SK-N-DZ (cell line): ENCODE measurements at regions not wholly inside any gene's neighbourhood (a gene's known extent, or its start where the extent isn't known, plus 50 kb on each side); places are given as distances from the start of the nearest gene placed in this dataset.

ENCODE experiments used
- DNase-seq: peaks from one replicate; pipeline ENCODE4 v3.0.0-alpha.2; 2015; ENCODE audit warnings: low spot score

DNA sequence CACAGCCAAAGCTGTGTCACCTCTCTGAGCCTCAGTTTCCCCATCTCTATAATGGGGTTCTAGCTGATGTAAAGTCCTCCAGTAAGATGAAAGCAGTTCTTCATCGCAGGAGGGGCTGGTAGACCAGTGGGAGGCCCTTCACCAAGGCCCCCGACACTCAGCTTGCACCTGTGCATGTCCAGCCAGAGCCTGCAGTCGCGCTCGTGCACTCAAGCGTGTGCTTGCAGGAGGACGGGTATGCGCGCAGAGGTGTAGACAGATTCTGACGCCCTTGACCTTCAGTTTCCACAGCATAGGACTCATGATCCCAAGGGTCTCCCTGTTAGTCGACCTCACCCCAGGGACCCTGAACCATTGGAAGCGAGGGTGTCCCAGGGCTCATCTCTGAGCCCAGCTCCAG lies 633.7 kb downstream of the TBC1D22A start:
- DNase-seq = no peak

DNA sequence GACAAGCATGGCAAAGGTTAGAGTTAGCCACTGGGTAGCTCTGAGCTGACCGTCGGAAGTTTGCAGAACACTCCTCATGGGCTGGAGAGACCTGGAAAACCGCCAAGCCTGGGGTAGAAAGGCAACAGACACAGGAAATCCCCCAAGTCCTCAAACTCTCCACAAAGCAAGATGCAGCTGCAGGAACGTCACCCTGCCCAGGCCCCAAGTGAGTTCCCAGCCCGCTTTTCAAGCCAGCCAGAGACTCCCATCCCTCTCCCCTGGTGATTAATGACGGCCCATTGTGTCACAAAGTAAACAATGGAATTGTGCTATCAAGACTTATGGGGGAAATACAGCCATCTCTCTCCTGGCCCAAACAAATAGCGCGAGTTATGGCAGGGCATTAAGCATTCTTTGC lies 633.0 kb downstream of the TBC1D22A start:
- no peak for DNase-seq

- DNase-seq = no peak
These were observed 632.3 kb downstream of the TBC1D22A start for GRCh38 chr22:47394504-47395440.

DNA sequence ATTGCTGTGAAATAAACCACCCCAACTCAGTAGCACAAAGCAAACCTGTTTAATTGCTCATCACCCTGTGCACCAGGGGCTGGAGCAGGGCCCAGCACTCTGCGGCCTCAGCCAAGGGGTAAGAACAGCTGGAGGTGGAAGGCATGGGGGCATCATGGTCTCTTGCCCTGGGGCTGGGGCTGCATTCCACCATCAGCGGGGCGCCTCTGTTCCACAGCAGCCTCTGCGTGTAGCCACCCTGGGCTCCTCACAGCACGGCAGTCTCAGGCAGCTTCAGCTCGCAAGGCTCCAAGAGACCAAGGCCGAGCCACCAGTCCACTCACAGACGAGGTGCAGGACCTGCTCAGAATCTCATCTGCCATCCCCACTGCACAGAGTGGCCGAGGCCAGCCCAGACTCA lies 630.7 kb downstream of the TBC1D22A start:
- DNase-seq = no peak

DNA sequence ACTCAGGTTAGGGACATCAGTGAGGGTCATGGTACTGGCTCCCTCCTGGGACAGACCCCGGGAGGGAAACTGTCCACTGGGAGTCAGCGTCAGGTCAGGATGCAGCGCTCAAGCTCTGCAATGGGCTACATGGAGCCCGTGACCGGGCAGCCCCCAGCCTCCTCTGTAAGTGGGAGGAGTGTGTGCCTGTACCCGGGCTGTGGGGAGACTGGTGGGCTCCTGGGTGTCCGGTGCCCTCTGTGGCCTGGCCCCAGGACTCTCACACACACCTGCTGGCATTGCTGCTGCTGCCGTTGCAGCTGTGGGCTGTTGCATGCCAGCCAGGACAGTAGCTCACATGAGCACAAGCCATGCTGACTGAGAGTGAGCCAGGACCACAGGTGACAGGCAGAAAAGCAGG lies 630.3 kb downstream of the TBC1D22A start:
- no peak for DNase-seq

GRCh38 chr22:47392054-47392347 lies 629.6 kb downstream of the TBC1D22A start:
- no peak for DNase-seq

DNA sequence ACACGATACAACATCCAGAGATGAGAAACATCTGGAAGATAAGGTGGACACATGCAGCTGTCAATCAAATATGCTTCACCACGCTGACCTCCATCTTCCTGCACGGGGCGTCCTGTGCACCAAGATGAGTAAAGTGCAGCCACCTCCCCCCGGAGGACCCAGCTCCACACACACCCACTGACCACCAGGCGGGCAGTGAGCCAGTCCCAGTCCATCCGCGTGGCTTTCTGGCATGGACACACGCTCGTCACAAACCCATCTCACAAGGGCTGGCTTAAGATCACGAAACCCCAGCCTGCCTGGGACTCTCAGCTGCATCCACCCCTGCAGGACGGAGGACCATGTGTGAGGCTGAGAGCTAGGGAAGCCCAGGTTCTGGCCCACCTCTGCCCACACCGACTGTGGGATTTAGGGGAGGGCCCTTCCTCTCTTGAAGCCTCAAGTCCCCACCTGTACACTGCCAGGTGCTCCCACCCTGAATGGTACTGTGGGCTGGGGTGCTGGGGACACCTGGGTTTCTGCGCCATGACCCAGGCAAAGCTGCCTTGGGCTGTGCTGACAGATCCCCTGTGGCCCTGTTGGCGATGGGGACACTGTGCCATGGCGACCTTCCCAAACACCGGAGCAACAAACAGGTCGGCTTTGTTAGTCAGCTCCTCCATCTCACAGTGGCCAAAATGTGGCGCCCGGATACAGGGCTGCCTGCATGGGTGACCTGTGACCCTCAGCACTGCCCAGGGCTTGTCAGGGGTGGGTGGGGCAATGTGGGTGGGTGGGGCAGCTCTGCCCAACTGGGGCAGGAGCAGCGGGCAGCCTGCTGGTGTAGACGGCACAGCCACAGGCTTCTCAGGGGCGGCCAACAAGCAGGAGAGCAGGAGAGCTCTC lies 629.0 kb downstream of the TBC1D22A start:
- DNase-seq = no peak

DNA sequence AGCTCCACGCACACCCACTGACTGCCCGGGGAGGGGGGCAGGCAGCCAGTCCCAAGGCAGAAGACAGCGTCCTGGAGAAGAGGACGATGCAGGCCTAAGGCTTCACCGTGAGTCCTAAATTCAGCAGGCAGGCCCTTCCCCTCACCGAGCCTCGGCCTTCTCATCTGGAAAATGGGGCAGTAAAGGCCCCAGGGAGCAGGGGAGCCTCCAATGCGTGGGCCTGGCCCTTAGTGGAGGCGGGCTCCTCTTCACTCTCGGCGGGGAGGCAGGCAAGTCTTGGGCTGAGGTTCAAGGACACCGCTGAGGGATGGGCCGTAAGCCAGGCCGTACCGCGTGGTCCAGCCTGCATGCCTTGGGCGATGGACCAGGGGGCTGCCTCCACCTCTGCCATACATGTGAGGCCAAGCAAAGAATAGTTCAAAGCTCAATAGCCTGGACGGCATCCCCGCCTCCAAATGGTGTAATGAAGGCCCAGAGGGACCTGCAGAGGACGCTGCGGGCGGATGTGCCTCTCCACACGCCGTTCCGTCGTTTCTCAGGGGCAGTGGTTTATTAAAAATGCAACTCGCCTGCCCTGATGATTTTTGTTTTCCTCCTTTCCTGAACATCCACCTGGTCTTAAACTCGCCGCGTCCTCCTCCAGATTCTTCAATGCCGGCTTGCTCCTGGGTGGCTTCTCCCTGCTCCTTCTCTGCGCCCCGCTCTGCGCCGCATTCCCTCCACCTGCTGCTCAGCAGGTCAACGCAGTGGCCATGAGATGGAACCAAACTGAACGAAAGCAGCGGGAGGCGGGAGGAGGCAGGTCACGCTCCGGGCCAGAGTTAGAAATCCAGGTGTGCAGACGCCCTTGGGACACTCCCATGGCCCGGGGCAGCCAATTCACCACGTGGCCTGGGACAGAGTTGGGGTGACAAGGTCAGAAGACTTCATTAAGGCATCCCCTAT lies 627.8 kb downstream of the TBC1D22A start:
- DNase-seq = no peak

- DNase-seq = no peak
These were observed 626.8 kb downstream of the TBC1D22A start for GRCh38 chr22:47389201-47389600.

DNA sequence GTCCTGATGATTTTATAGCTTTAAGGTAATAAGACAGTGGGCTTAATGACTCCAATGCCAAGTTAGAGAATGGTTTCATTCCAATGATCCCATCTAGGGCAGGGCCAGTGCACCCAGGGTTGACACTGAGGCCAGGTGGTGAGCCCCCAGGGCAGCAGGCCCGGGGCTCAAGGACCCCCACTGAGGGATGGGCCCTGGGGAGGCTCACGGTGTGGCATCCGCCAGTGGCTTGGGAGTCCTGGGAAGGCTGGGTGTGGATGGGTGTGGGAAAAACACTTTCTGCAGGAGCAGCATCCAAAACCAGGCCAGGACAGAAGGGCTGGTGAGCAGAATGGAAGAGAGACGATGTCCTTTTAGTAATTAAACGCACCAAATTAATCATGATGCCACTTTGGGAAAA lies 626.3 kb downstream of the TBC1D22A start:
- DNase-seq = no peak

GRCh38 chr22:47388331-47388730 lies 625.9 kb downstream of the TBC1D22A start:
- no peak for DNase-seq

- no peak for DNase-seq
These were observed 624.5 kb downstream of the TBC1D22A start for GRCh38 chr22:47386812-47387510.

GRCh38 chr22:47384977-47385376 lies 622.5 kb downstream of the TBC1D22A start:
- no peak for DNase-seq

DNA sequence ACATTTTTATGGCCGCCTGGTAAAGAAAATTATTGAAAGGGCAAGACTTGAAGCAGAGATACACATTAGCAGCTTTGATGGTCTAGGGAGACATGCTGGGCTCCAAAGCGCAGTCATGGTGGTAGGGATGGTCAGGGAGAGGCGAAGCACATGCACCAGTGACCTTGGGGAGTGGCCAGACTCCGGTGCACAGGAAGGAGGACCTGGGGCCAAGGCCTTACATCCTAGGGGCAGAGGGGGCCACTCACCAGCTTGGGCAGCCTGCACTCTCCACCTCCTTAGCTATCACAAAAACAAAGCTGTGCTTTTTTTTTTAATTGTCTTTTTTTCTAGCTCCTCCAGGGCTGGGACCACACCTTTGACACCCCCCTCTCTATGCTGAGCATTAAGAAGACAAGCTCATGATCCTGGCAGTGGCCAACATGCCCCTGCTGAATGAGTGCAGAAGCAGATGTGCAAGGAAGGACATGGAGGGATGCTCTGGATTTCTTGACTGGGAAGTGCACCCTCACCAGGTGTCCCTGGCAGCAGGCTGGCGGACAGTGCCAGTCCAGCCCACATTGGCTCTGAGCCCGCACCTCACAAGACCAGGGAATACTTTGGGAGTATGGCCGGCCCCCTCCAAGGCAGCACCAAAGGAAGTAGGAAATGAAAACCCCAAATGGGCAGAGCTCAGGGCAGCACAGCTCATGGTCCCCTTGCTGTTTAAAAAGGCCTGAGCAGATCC lies 619.9 kb downstream of the TBC1D22A start:
- DNase-seq = no peak

DNA sequence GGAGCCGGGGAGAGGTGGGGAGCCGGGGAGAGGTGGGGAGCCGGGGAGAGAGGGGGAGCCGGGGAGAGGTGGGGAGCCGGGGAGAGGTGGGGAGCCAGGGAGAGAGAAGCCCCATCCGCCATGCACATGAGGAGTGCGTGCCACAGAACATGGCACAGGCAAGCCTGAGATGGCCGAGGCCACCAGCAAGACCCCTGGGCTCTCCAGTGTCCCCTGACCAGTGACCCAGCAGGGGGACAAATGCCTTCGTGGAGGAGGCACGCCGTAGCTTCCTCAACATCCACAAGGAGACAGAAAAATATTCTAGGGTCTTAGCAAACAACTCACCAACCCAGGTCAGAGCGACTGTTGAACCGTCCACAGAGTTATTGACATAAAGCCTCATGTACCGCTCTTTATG lies 618.8 kb downstream of the TBC1D22A start:
- DNase-seq = no peak

GRCh38 chr22:47380692-47381091 lies 618.2 kb downstream of the TBC1D22A start:
- no peak for DNase-seq

- DNase-seq = no peak
These were observed 616.6 kb downstream of the TBC1D22A start for GRCh38 chr22:47379037-47379436.

DNA sequence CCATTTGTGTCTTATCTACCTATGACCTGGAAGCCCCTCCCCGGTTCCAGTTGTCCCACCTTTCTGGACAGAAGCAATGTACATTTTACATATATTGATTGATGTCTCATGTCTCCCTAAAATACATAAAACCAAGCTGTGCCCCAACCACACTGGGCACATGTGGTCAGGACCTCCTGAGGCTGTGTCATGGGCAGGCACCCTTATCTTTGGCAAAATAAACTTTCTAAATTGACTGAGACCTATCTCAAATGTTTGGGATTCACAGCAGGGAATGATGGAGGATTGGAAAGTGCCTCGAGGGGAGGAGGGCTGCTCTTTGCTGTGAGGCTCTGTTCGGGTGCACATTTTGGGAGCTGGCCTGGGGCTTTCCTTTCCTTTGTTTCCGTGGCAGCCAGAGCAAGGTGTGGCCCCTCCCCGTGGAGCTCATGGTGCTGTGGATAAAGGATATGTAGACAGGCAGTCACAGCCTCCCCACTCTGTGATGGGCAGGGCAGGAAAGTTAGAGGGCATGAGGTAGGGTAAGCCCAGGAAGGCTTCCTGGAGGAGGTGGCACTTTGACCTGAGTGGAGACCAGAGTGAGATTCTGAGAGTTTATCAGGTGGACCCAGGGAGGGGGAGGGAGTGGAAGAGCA lies 615.6 kb downstream of the TBC1D22A start:
- DNase-seq = no peak

DNA sequence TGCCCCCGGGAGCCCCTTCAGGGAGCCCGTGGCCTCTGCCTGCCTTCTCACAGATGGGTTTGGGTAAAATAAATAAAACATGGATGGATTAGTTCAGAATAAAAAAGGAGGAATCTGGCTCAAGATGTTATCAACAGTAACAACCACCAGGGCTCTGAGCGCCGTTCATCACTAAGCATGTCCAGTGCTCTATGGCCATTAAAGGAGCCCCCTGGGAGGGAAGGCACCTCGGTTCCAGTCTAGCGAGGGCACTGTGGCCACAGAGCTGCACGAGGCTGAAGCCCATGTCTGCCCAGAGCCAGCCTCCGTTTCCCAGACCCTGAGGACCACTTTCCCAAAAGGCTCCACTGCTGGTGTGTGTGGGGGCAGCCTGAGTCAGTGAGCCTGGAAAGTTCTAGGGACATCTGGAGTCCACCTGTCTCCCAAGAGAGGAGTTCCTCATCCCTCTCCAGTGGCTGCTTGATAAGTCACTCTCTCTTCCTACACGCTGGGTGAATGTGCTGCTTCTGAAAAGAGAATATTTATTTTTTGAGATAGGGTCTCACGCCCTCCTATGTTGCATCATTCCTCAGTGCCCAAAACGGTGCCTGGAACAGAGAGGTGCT lies 614.6 kb downstream of the TBC1D22A start:
- no peak for DNase-seq
